ENCODE measurements at regions not wholly inside any gene's neighbourhood (a gene's known extent, or its start where the extent isn't known, plus 50 kb on each side); places are given as distances from the start of the nearest gene placed in this dataset.

DNA sequence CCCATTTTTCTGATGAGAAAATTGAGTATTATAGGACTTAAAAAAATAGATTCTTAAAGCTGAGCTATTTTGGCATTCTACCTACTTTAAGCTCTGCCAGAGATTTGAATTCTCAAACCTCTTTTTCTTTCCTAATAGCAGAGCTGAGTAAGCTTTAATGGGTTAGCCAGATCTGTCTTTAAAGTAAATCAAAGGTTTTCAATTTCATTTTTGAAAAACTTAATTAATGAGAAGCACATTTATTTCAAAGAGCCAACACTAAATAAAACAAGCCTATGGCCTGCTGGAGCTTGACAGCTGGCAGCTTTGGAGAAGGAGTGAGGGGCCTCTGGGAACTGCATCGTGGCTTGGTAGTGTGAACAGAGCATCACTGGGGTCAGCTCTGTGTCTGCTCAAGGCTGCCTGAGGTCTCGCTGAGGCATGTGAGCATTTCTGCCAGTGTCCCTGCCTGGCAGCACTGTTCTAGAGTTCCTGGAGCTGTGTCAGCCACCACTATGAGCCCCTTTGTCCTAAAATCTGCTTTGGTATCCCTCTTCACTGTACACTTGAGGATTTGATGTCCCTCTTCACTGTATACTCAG lies 50.4 kb upstream of the PRSS23 start:
- Mint-ChIP-seq H3K36me3 (no peaks in the 10 kb centered on the region), H3K27me3 (peaks cover 1 to 22% of the 10 kb centered on the region in 2 donors), H3K4me3 (no peak overlapping the region), H3K4me1 (no peaks in the 10 kb centered on the region), H3K9me3 (no peaks in the 10 kb centered on the region), H3K27ac (no peak overlapping the region)
- Histone ChIP-seq H3K27me3 (replicated peaks in 1 of 2; ENCODE audit: control insufficient read depth in 2 of 2, extremely low read depth in 1 of 2, insufficient read depth in 2 of 2, low read length in 1 of 2) (no peaks in the 10 kb centered on the region), H3K4me1 (ENCODE audit: control insufficient read depth in 1 of 2, extremely low read depth in 1 of 2, insufficient read depth in 2 of 2, low read length in 2 of 2) (no peaks in the 10 kb centered on the region), H3K36me3 (ENCODE audit: control insufficient read depth in 2 of 2, extremely low read depth in 1 of 2, insufficient read depth in 1 of 2, low read length in 1 of 2) (no peaks in the 10 kb centered on the region), H3K27ac (ENCODE audit: low read length) (no peak overlapping the region), H3K4me3 (ENCODE audit: control insufficient read depth in 1 of 2, extremely low read depth in 1 of 2, low read length in 1 of 2) (no peak overlapping the region), H3K9me3 (no peaks in the 10 kb centered on the region)
- CTCF ChIA-PET = no interaction called here
- no peak for DNase-seq
- ATAC-seq (replicated peaks in 1 of 4) = no peak
- WGBS (ENCODE audit: insufficient coverage) = 87% methylated on average over 2 of the region's 2 CpGs
- POLR2A ChIA-PET = no interaction called here

DNA sequence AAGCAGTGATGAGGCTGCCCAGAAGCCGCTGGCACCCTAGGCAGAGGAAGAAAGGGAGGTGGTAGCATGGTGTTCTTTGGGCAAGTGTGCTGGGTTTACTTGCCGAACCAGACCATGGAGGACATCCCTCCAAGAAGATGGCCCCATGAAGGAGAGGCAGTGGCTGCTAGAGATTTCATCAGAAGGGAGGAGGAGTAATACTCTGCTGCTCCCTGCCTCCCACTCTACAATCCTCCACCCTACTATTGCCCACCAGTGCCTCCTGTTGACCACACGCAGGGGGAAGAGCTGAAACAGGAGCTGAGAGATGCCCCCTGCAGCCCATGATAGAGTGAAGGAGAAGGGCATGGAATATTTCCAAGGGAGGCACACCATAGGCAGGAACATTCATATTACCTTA lies 51.0 kb upstream of the PRSS23 start:
- DNase-seq (no peak), ATAC-seq (replicated peaks in 1 of 4) (no peak)
- H3K4me1 Mint-ChIP-seq = no peaks in the 10 kb centered on the region
- Histone ChIP-seq H3K4me3 (ENCODE audit: control insufficient read depth in 1 of 2, extremely low read depth in 1 of 2, low read length in 1 of 2) (no peak overlapping the region), H3K4me1 (ENCODE audit: control insufficient read depth in 1 of 2, extremely low read depth in 1 of 2, insufficient read depth in 2 of 2, low read length in 2 of 2) (no peaks in the 10 kb centered on the region), H3K27me3 (replicated peaks in 1 of 2; ENCODE audit: control insufficient read depth in 2 of 2, extremely low read depth in 1 of 2, insufficient read depth in 2 of 2, low read length in 1 of 2) (no peaks in the 10 kb centered on the region), H3K36me3 (ENCODE audit: control insufficient read depth in 2 of 2, extremely low read depth in 1 of 2, insufficient read depth in 1 of 2, low read length in 1 of 2) (no peaks in the 10 kb centered on the region), H3K27ac (ENCODE audit: low read length) (no peak overlapping the region), H3K9me3 (no peaks in the 10 kb centered on the region)
- H3K27ac Mint-ChIP-seq = no peak overlapping the region
- no peaks in the 10 kb centered on the region for H3K9me3 Mint-ChIP-seq
- H3K4me3 Mint-ChIP-seq = no peak overlapping the region
- POLR2A ChIA-PET = no interaction called here
- H3K36me3 Mint-ChIP-seq = no peaks in the 10 kb centered on the region
- peaks cover 1 to 22% of the 10 kb centered on the region in 2 donors for H3K27me3 Mint-ChIP-seq
- 43% methylated on average over 1 of the region's 3 CpGs for WGBS (ENCODE audit: insufficient coverage)
- CTCF ChIA-PET = no interaction called here

DNA sequence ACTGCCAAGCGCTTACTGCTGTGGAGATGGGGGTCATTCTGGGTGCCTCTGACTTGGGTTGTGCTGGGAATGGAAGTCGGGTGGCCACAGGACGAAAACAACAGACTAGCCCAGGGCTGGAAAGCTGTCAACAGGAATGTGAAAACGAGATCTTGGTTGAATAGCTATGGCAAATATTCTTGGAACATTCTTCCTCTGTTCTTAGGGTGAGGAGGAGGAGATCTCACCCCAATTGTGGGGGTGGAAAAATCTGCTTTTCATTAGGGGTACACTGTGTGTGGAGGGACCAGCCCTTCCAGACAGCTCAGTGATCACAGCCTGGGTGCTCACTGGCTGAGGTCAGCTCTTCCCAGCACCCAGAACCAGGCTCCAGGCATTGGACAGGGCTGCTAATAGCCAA lies 52.0 kb upstream of the PRSS23 start:
- Histone ChIP-seq H3K4me3 (ENCODE audit: control insufficient read depth in 1 of 2, extremely low read depth in 1 of 2, low read length in 1 of 2) (no peak overlapping the region), H3K36me3 (ENCODE audit: control insufficient read depth in 2 of 2, extremely low read depth in 1 of 2, insufficient read depth in 1 of 2, low read length in 1 of 2) (no peaks in the 10 kb centered on the region), H3K27me3 (replicated peaks in 1 of 2; ENCODE audit: control insufficient read depth in 2 of 2, extremely low read depth in 1 of 2, insufficient read depth in 2 of 2, low read length in 1 of 2) (no peaks in the 10 kb centered on the region), H3K9me3 (no peaks in the 10 kb centered on the region), H3K27ac (ENCODE audit: low read length) (no peak overlapping the region), H3K4me1 (ENCODE audit: control insufficient read depth in 1 of 2, extremely low read depth in 1 of 2, insufficient read depth in 2 of 2, low read length in 2 of 2) (no peaks in the 10 kb centered on the region)
- Mint-ChIP-seq H3K36me3 (no peaks in the 10 kb centered on the region), H3K4me1 (no peaks in the 10 kb centered on the region), H3K9me3 (no peaks in the 10 kb centered on the region), H3K27ac (no peak overlapping the region), H3K27me3 (peaks cover 1 to 22% of the 10 kb centered on the region in 2 donors), H3K4me3 (no peak overlapping the region)
- WGBS (ENCODE audit: insufficient coverage) = 86% methylated on average over 3 of the region's 4 CpGs
- ATAC-seq (replicated peaks in 1 of 4) = no peak
- ChIA-PET CTCF (interaction anchor here in 1 of 2 donors (0.6 kb wide), 1 partner anchor 156 kb away, joined by 3 read pairs; no protein-coding TSS in a partner anchor), POLR2A (no interaction called here)
- no peak for DNase-seq

DNA sequence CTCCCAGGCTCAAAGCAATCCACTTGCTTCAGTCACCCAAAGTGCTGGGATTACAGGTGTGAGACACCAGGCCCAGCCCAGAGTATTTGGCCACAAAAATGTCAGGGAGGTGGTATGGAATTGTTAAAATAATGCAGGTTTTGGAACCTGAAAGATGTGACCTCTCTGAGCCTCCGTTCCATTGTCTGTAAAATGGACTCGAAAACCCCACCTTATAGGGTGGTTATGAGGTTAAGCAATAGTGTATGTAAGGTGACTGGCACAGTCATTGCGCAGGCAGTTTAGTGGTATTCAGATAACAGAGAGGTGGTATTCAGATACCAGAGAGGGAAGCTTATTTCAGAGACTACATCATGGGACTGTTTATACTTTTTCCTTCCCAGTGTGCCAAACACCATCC lies 52.5 kb upstream of the PRSS23 start:
- DNase-seq (no peak), ATAC-seq (replicated peaks in 1 of 4) (no peak)
- Histone ChIP-seq H3K27ac (ENCODE audit: low read length) (no peak overlapping the region), H3K9me3 (no peaks in the 10 kb centered on the region), H3K27me3 (replicated peaks in 1 of 2; ENCODE audit: control insufficient read depth in 2 of 2, extremely low read depth in 1 of 2, insufficient read depth in 2 of 2, low read length in 1 of 2) (no peaks in the 10 kb centered on the region), H3K4me1 (ENCODE audit: control insufficient read depth in 1 of 2, extremely low read depth in 1 of 2, insufficient read depth in 2 of 2, low read length in 2 of 2) (no peaks in the 10 kb centered on the region), H3K4me3 (ENCODE audit: control insufficient read depth in 1 of 2, extremely low read depth in 1 of 2, low read length in 1 of 2) (no peak overlapping the region), H3K36me3 (ENCODE audit: control insufficient read depth in 2 of 2, extremely low read depth in 1 of 2, insufficient read depth in 1 of 2, low read length in 1 of 2) (no peaks in the 10 kb centered on the region)
- POLR2A ChIA-PET = no interaction called here
- no peak overlapping the region for H3K4me3 Mint-ChIP-seq
- no peaks in the 10 kb centered on the region for H3K9me3 Mint-ChIP-seq
- no CpG with 5 or more reads among the region's 3 CpGs for WGBS (ENCODE audit: insufficient coverage)
- no peak overlapping the region for H3K27ac Mint-ChIP-seq
- H3K27me3 Mint-ChIP-seq = peaks cover 1 to 22% of the 10 kb centered on the region in 2 donors
- no peaks in the 10 kb centered on the region for H3K36me3 Mint-ChIP-seq
- H3K4me1 Mint-ChIP-seq = no peaks in the 10 kb centered on the region
- CTCF ChIA-PET = interaction anchor here in 1 of 2 donors (0.6 kb wide), 1 partner anchor 155 kb away, joined by 3 read pairs; no protein-coding TSS in a partner anchor

DNA sequence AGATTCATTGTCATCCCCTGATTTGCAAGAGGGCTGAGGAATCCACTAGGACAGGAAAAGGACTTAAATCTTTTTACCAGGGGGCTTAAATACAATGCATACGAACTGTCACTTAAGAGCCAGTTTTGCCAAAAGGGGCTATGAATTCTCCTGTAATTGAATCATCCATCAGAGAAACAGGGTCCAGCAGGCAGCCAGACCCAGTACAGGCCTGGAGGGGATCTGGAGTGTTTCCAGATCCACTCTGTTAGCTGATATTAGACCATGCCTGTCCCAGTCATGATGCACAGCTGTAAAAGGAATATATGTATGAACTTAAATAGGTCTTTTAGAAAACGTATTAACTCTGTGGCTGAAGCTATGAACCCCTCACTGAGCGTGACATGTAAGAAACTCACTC lies 53.8 kb upstream of the PRSS23 start:
- H3K4me1 Mint-ChIP-seq = no peaks in the 10 kb centered on the region
- no peak overlapping the region for H3K4me3 ChIP-seq (ENCODE audit: control insufficient read depth in 1 of 2, extremely low read depth in 1 of 2, low read length in 1 of 2)
- ChIA-PET CTCF (no interaction called here), POLR2A (no interaction called here)
- ATAC-seq (replicated peaks in 1 of 4) = no peak
- H3K27me3 ChIP-seq (replicated peaks in 1 of 2; ENCODE audit: control insufficient read depth in 2 of 2, extremely low read depth in 1 of 2, insufficient read depth in 2 of 2, low read length in 1 of 2) = no peaks in the 10 kb centered on the region
- H3K27ac ChIP-seq (ENCODE audit: low read length) = no peak overlapping the region
- no peaks in the 10 kb centered on the region for H3K36me3 ChIP-seq (ENCODE audit: control insufficient read depth in 2 of 2, extremely low read depth in 1 of 2, insufficient read depth in 1 of 2, low read length in 1 of 2)
- no peaks in the 10 kb centered on the region for H3K36me3 Mint-ChIP-seq
- no peak overlapping the region for H3K27ac Mint-ChIP-seq
- no peak overlapping the region for H3K4me3 Mint-ChIP-seq
- no peaks in the 10 kb centered on the region for H3K4me1 ChIP-seq (ENCODE audit: control insufficient read depth in 1 of 2, extremely low read depth in 1 of 2, insufficient read depth in 2 of 2, low read length in 2 of 2)
- no peaks in the 10 kb centered on the region for H3K9me3 Mint-ChIP-seq
- 63% methylated on average over 1 of the region's 3 CpGs for WGBS (ENCODE audit: insufficient coverage)
- no peak for DNase-seq
- H3K27me3 Mint-ChIP-seq = peaks cover 1 to 22% of the 10 kb centered on the region in 2 donors
- H3K9me3 ChIP-seq = no peaks in the 10 kb centered on the region

DNA sequence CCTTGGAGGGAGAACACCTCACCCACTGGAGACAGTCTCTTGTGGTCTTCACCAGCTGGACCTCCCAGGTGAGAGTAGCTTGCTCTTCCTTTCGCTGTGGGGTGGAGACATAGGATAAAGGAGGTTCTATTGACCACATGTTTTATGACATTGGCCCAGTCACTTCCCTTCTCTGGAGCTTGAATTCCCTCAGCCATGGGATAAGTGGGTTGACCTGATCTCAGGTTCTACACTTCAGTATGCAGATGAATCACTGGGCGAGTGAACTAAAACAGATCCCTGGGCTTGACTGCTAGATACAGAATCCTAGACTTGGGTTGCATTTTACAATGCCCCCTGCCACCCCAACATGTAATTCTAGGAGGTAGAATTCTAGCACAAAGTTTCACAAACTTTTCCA lies 54.8 kb upstream of the PRSS23 start:
- Histone ChIP-seq H3K4me3 (ENCODE audit: control insufficient read depth in 1 of 2, extremely low read depth in 1 of 2, low read length in 1 of 2) (no peak overlapping the region), H3K27ac (ENCODE audit: low read length) (no peak overlapping the region), H3K9me3 (no peaks in the 10 kb centered on the region), H3K4me1 (ENCODE audit: control insufficient read depth in 1 of 2, extremely low read depth in 1 of 2, insufficient read depth in 2 of 2, low read length in 2 of 2) (no peaks in the 10 kb centered on the region), H3K27me3 (replicated peaks in 1 of 2; ENCODE audit: control insufficient read depth in 2 of 2, extremely low read depth in 1 of 2, insufficient read depth in 2 of 2, low read length in 1 of 2) (no peaks in the 10 kb centered on the region), H3K36me3 (ENCODE audit: control insufficient read depth in 2 of 2, extremely low read depth in 1 of 2, insufficient read depth in 1 of 2, low read length in 1 of 2) (no peaks in the 10 kb centered on the region)
- Mint-ChIP-seq H3K4me1 (no peaks in the 10 kb centered on the region), H3K4me3 (no peak overlapping the region), H3K36me3 (no peaks in the 10 kb centered on the region), H3K27me3 (peaks cover 1 to 16% of the 10 kb centered on the region in 2 donors), H3K27ac (no peak overlapping the region), H3K9me3 (no peaks in the 10 kb centered on the region)
- POLR2A ChIA-PET = no interaction called here
- CTCF ChIA-PET = no interaction called here
- 100% methylated on average over 1 of the region's 2 CpGs for WGBS (ENCODE audit: insufficient coverage)
- DNase-seq (no peak), ATAC-seq (replicated peaks in 1 of 4) (no peak)
